GM23248 (cell line): ENCODE measurements at regions not wholly inside any gene's neighbourhood (a gene's known extent, or its start where the extent isn't known, plus 50 kb on each side); places are given as distances from the start of the nearest gene placed in this dataset.

ENCODE experiments used
- EZH2 ChIP-seq: fragments of 200-600 bp; sonication (generic); IDR thresholded peaks from 2 replicates; pipeline ENCODE4 v1.6.1; 2018; ENCODE audit warnings: antibody characterized with exemption, mild to moderate bottlenecking; ENCODE audit not compliant: insufficient read depth, poor library complexity, severe bottlenecking
- EZH2phosphoT487 ChIP-seq: fragments of 200-600 bp; sonication (generic); IDR thresholded peaks from 2 replicates; pipeline ENCODE4 v1.6.1; 2018; ENCODE audit warnings: antibody characterized with exemption, moderate library complexity, mild to moderate bottlenecking, low read depth; ENCODE audit not compliant: insufficient read depth

- TF ChIP-seq EZH2 (no peak), EZH2phosphoT487 (no peak)
Observed at GRCh38 chr22:44439356-44440223, 58.4 kb downstream of the RTL6 start.
